Tibial nerve (tissue), 4 donors: ENCODE measurements at regions not wholly inside any gene's neighbourhood (a gene's known extent, or its start where the extent isn't known, plus 50 kb on each side); places are given as distances from the start of the nearest gene placed in this dataset.

Source experiments
- DNase-seq, 2 donors: peaks; one replicate each; pipeline ENCODE4 v3.0.0-alpha.2; 2019; ENCODE audit warnings: low spot score in 2 of 2
- H3K27ac ChIP-seq, 4 donors: fragments of 200-600 bp; sonication (generic) in 3 of 4; one replicate each; pipeline ENCODE4 v1.5.1; 2017 to 2019; ENCODE audit warnings: mild to moderate bottlenecking in 1 of 4
- H3K27me3 ChIP-seq, 2 donors: fragments of 200-600 bp; sonication (generic) in 1 of 2; one replicate each; pipeline versions ENCODE4 v1.5.1 to v1.6.0; 2017 to 2019
- H3K36me3 ChIP-seq, 3 donors: fragments of 200-600 bp; sonication (generic); one replicate each; pipeline ENCODE4 v1.5.1; 2018 to 2019
- H3K4me1 ChIP-seq, 4 donors: fragments of 200-600 bp; sonication (generic) in 3 of 4; one replicate each; pipeline ENCODE4 v1.5.1; 2017 to 2019
- H3K4me3 ChIP-seq, 4 donors: fragments of 200-600 bp; sonication (generic) in 3 of 4; one replicate each; pipeline ENCODE4 v1.5.1; 2017 to 2019; ENCODE audit warnings: mild to moderate bottlenecking in 1 of 4, moderate library complexity in 1 of 4
- H3K9me3 ChIP-seq, 4 donors: fragments of 200-600 bp; sonication (generic) in 3 of 4; one replicate each; pipeline ENCODE4 v1.5.1; 2017 to 2019
- CTCF ChIP-seq, 5 experiments: fragments of 200-600 bp in 3 of 5; fragments of 450-650 bp in 2 of 5; sonication (generic) in 3 of 5; IDR thresholded peaks; one replicate each; pipeline ENCODE4 v1.5.1; 2016 to 2019; ENCODE audit warnings: antibody characterized with exemption in 5 of 5, mild to moderate bottlenecking in 3 of 5, moderate library complexity in 2 of 5
- EP300 ChIP-seq, 2 donors: sonication (generic); formaldehyde crosslinking; IDR thresholded peaks; one replicate each; pipeline ENCODE4 v1.6.1; 2017; ENCODE audit warnings: antibody characterized with exemption in 2 of 2, mild to moderate bottlenecking in 1 of 2
- POLR2A ChIP-seq, 2 donors: fragments of 450-650 bp; IDR thresholded peaks; one replicate each; pipeline ENCODE4 v1.6.1; 2017; ENCODE audit warnings: antibody characterized with exemption in 2 of 2, mild to moderate bottlenecking in 2 of 2, moderate library complexity in 2 of 2
- WGBS, 2 donors: methylation state at CpG; one replicate each; pipeline ENCODE4 v1.1.5; 2018; 5-methylcytosine and 5-hydroxymethylcytosine counted together

DNA sequence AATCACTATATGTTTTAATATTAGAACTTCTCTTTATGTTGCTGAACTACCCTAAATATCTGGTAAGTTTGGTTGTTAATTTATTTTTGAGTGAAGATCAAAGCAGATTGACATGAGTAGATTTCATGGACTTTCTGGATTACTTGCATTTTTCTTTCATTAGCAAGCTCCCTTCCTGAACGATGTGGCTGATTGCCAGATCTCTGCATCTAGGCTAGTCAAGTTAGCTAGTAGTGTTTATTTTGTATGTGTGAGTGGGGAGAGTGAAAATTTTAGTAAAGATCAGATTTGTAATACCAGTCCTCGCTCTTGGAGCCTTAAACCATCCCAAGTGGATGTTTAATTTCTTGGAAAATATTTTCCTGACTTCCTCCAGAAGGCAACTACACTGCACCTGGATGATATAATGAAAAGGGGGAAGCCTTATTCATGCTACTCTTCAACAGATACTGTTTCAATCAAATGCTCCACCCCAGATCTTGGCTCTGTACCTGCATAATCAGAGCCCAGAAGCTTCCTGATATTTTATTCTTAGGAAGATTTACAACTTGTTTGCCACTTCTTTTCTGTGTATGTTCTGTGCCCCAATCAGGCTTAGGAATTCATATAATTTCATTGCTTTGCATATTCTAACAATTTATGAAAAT, 143.2 kb upstream of the GRIA4 start:
- DNase-seq = no peak
- Histone ChIP-seq H3K36me3 (no peaks in the 10 kb centered on the region), H3K4me1 (no peaks in the 10 kb centered on the region), H3K27me3 (no peaks in the 10 kb centered on the region), H3K4me3 (no peak overlapping the region), H3K27ac (no peak overlapping the region), H3K9me3 (no peaks in the 10 kb centered on the region)
- WGBS, 2 donors = 21 to 33% methylated on average over 2 of the region's 2 CpGs
- no peak for TF ChIP-seq EP300 (IDR thresholded peaks at IDR 0.05)
- TF ChIP-seq POLR2A (IDR thresholded peaks at IDR 0.05) = no peak
- no peak for TF ChIP-seq CTCF (IDR thresholded peaks at IDR 0.05)

DNA sequence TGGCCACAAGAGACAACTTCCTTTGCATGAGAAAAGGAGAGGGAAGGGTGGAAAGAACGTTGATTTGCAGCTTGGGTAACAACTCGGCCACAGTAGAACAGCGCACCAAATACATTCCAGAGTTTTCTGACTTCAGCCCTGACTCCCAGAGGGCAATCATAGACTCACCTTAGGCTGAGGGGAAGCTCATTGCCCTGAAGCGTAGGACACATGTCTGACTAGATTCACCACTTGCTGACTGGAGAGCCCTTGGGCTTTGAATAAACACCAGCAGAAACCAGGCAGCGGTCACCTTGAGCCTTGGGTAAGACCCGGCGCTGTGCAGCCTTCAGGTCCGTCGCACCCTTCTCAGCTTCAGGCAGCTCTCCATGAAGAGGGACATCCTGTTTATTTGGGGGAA, 151.8 kb upstream of the GRIA4 start:
- Histone ChIP-seq H3K27ac (no peak overlapping the region), H3K4me3 (no peak overlapping the region), H3K9me3 (no peaks in the 10 kb centered on the region), H3K4me1 (no peaks in the 10 kb centered on the region), H3K36me3 (no peaks in the 10 kb centered on the region), H3K27me3 (no peaks in the 10 kb centered on the region)
- 91 to 93% methylated on average over 9 of the region's 9 CpGs for WGBS, 2 donors
- DNase-seq = no peak
- TF ChIP-seq EP300 (IDR thresholded peaks at IDR 0.05) (no peak), CTCF (IDR thresholded peaks at IDR 0.05) (no peak), POLR2A (IDR thresholded peaks at IDR 0.05) (no peak)

- no peak for TF ChIP-seq CTCF (IDR thresholded peaks at IDR 0.05)
- no peak for TF ChIP-seq EP300 (IDR thresholded peaks at IDR 0.05)
- no peak for TF ChIP-seq POLR2A (IDR thresholded peaks at IDR 0.05)
- Histone ChIP-seq H3K4me3 (no peak overlapping the region), H3K9me3 (no peaks in the 10 kb centered on the region), H3K27me3 (no peaks in the 10 kb centered on the region), H3K36me3 (no peaks in the 10 kb centered on the region), H3K27ac (no peak overlapping the region), H3K4me1 (no peaks in the 10 kb centered on the region)
- WGBS, 2 donors = 69 to 72% methylated on average over 4 of the region's 4 CpGs
- no peak for DNase-seq
These were observed 152.9 kb upstream of the GRIA4 start for GRCh38 chr11:105456950-105457349.

- H3K27me3 ChIP-seq = no peaks in the 10 kb centered on the region
- no peaks in the 10 kb centered on the region for H3K4me1 ChIP-seq
- no peaks in the 10 kb centered on the region for H3K36me3 ChIP-seq
- 76 to 93% methylated on average over 2 of the region's 2 CpGs for WGBS, 2 donors
- H3K27ac ChIP-seq = no peak overlapping the region
- TF ChIP-seq POLR2A (IDR thresholded peaks at IDR 0.05) (no peak), CTCF (IDR thresholded peaks at IDR 0.05) (no peak), EP300 (IDR thresholded peaks at IDR 0.05) (no peak)
- DNase-seq = no peak
- peaks cover 0 to 9% (median 3%) of the 10 kb centered on the region in 4 donors for H3K9me3 ChIP-seq
- H3K4me3 ChIP-seq = no peak overlapping the region
These were observed 160.7 kb upstream of the GRIA4 start for GRCh38 chr11:105449100-105449734.

DNA sequence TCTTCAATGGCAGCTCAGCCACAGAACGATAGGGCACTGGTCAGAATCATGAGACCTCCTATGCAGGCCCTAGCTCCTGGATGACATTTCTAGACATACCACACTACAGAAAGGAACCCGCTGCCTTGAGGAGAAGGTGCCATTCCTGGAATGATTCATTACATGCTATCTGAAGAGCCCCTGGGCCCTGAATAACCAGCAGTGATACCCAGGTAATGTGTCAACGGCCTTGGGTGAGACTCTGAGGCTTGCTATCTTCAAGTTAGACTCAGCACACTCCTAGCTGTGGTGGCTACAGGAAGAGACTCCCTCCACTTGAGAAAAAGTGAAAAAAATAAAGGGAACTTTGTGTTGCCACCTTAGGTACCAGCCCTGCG, 161.2 kb upstream of the GRIA4 start:
- H3K4me3 ChIP-seq = no peak overlapping the region
- no peak for DNase-seq
- H3K27ac ChIP-seq = no peak overlapping the region
- peaks cover 0 to 14% (median 4%) of the 10 kb centered on the region in 4 donors for H3K9me3 ChIP-seq
- TF ChIP-seq POLR2A (IDR thresholded peaks at IDR 0.05) = no peak
- no peak for TF ChIP-seq EP300 (IDR thresholded peaks at IDR 0.05)
- TF ChIP-seq CTCF (IDR thresholded peaks at IDR 0.05) = no peak
- no peaks in the 10 kb centered on the region for H3K36me3 ChIP-seq
- H3K4me1 ChIP-seq = no peaks in the 10 kb centered on the region
- H3K27me3 ChIP-seq = no peaks in the 10 kb centered on the region
- 87 to 92% methylated on average over 4 of the region's 4 CpGs for WGBS, 2 donors
